ENCODE measurements at regions not wholly inside any gene's neighbourhood (a gene's known extent, or its start where the extent isn't known, plus 50 kb on each side); places are given as distances from the start of the nearest gene placed in this dataset.

DNA sequence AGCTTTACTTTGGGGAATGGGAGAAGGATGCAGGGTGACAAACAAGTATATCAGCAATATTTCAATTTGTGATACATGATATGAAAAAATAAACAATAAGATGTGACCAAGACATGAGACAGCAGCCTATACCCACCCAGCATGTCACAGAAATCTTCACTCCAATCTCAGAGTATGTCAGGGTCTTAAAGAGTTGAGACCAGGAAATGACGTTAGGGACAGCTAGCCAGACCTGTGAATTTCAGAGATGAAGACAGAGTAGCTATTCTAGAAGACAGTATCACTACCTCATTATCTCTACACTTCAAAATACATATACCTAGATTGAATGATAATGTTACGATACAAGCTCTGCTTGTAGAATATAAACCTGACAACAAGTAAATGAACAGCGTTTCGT, 282.8 kb downstream of the ZEB2 start:
- H3K36me3 ChIP-seq (ENCODE audit: control insufficient read depth in 2 of 2, insufficient read depth in 1 of 2, low read length in 2 of 2) = no peaks in the 10 kb centered on the region
- CTCF ChIA-PET = no interaction called here
- POLR2A ChIA-PET = no interaction called here
- TF ChIP-seq ZNF416 (tag by site-specific recombination; IDR thresholded peaks at IDR 0.05) = no peak
- no peak for TF ChIP-seq ZNF174 (tag by site-specific recombination; IDR thresholded peaks at IDR 0.05)
- no peak for TF ChIP-seq PRDM1 (tag by site-specific recombination; IDR thresholded peaks at IDR 0.05)
- TF ChIP-seq, protein P1, sequence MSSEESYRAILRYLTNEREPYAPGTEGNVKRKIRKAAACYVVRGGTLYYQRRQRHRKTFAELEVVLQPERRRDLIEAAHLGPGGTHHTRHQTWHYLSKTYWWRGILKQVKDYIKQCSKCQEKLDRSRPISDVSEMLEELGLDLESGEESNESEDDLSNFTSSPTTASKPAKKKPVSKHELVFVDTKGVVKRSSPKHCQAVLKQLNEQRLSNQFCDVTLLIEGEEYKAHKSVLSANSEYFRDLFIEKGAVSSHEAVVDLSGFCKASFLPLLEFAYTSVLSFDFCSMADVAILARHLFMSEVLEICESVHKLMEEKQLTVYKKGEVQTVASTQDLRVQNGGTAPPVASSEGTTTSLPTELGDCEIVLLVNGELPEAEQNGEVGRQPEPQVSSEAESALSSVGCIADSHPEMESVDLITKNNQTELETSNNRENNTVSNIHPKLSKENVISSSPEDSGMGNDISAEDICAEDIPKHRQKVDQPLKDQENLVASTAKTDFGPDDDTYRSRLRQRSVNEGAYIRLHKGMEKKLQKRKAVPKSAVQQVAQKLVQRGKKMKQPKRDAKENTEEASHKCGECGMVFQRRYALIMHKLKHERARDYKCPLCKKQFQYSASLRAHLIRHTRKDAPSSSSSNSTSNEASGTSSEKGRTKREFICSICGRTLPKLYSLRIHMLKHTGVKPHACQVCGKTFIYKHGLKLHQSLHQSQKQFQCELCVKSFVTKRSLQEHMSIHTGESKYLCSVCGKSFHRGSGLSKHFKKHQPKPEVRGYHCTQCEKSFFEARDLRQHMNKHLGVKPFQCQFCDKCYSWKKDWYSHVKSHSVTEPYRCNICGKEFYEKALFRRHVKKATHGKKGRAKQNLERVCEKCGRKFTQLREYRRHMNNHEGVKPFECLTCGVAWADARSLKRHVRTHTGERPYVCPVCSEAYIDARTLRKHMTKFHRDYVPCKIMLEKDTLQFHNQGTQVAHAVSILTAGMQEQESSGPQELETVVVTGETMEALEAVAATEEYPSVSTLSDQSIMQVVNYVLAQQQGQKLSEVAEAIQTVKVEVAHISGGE (tag by site-specific recombination; conservative IDR thresholded peaks at IDR 0.05; ENCODE audit: low read depth) = no peak
- TF ChIP-seq, protein P2, sequence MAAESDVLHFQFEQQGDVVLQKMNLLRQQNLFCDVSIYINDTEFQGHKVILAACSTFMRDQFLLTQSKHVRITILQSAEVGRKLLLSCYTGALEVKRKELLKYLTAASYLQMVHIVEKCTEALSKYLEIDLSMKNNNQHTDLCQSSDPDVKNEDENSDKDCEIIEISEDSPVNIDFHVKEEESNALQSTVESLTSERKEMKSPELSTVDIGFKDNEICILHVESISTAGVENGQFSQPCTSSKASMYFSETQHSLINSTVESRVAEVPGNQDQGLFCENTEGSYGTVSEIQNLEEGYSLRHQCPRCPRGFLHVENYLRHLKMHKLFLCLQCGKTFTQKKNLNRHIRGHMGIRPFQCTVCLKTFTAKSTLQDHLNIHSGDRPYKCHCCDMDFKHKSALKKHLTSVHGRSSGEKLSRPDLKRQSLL (tag by site-specific recombination; IDR thresholded peaks at IDR 0.05) = no peak
- no peak for TF ChIP-seq GLIS2 (tag by site-specific recombination; IDR thresholded peaks at IDR 0.05)
- no peak for TF ChIP-seq TCF7L2 (IDR thresholded peaks at IDR 0.05; ENCODE audit: borderline replicate concordance, low read depth, low read length)
- TF ChIP-seq, protein P3, sequence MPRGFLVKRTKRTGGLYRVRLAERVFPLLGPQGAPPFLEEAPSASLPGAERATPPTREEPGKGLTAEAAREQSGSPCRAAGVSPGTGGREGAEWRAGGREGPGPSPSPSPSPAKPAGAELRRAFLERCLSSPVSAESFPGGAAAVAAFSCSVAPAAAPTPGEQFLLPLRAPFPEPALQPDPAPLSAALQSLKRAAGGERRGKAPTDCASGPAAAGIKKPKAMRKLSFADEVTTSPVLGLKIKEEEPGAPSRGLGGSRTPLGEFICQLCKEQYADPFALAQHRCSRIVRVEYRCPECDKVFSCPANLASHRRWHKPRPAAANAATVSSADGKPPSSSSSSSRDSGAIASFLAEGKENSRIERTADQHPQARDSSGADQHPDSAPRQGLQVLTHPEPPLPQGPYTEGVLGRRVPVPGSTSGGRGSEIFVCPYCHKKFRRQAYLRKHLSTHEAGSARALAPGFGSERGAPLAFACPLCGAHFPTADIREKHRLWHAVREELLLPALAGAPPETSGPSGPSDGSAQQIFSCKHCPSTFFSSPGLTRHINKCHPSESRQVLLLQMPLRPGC (tag by site-specific recombination; IDR thresholded peaks at IDR 0.05) = no peak
- no peak for TF ChIP-seq SP2 (tag by site-specific recombination; IDR thresholded peaks at IDR 0.05)
- no peak for TF ChIP-seq ZNF701 (tag by site-specific recombination; IDR thresholded peaks at IDR 0.05)
- no peak for TF ChIP-seq ZNF354C (tag by site-specific recombination; IDR thresholded peaks at IDR 0.05; ENCODE audit: borderline replicate concordance, low read depth)
- H3K4me3 ChIP-seq (ENCODE audit: low read depth, low read length) = no peak overlapping the region
- H3K27ac ChIP-seq (ENCODE audit: extremely low read depth, low read depth, low read length) = no peak overlapping the region
- H3K4me1 ChIP-seq (ENCODE audit: control insufficient read depth, insufficient read depth, low read length) = no peaks in the 10 kb centered on the region
- no peaks in the 10 kb centered on the region for H3K9me3 ChIP-seq (ENCODE audit: control insufficient read depth, insufficient read depth, low read depth, low read length)

DNA sequence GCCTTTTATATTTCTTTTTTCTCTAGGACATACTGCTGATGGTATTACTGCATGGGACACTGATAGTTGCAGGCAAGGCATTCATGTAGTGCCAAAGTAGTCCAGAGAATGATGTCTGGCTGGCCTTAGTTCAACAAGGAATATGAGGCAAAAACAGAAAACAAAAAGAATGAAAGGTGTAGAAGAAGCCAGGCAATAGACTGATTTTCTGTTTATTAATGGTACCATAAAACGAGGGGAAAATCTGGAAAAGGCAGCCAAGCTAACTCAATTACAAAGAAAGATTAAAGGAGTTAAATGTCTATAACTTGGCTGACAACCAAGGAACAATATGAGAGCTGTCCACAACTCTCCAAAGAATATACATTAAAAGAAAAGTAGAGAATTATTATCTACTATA, 284.9 kb downstream of the ZEB2 start:
- no peaks in the 10 kb centered on the region for H3K9me3 ChIP-seq (ENCODE audit: control insufficient read depth, insufficient read depth, low read depth, low read length)
- H3K36me3 ChIP-seq (ENCODE audit: control insufficient read depth in 2 of 2, insufficient read depth in 1 of 2, low read length in 2 of 2) = no peaks in the 10 kb centered on the region
- no peak for TF ChIP-seq ZNF529 (tag by site-specific recombination; IDR thresholded peaks at IDR 0.05; ENCODE audit: insufficient replicate concordance)
- no peak for TF ChIP-seq SETDB1 (IDR thresholded peaks at IDR 0.05; ENCODE audit: insufficient read length, low read length)
- TF ChIP-seq ZBTB1 (tag by site-specific recombination; IDR thresholded peaks at IDR 0.05) = no peak
- no peak for TF ChIP-seq ZNF292 (tag by site-specific recombination; IDR thresholded peaks at IDR 0.05; ENCODE audit: borderline replicate concordance, low read depth)
- TF ChIP-seq ZNF133 (tag by site-specific recombination; IDR thresholded peaks at IDR 0.05) = no peak
- TF ChIP-seq ZNF585B (tag by site-specific recombination; IDR thresholded peaks at IDR 0.05) = no peak
- H3K4me1 ChIP-seq (ENCODE audit: control insufficient read depth, insufficient read depth, low read length) = no peaks in the 10 kb centered on the region
- CTCF ChIA-PET = no interaction called here
- H3K4me3 ChIP-seq (ENCODE audit: low read depth, low read length) = no peak overlapping the region
- no peak overlapping the region for H3K27ac ChIP-seq (ENCODE audit: extremely low read depth, low read depth, low read length)
- POLR2A ChIA-PET = no interaction called here

DNA sequence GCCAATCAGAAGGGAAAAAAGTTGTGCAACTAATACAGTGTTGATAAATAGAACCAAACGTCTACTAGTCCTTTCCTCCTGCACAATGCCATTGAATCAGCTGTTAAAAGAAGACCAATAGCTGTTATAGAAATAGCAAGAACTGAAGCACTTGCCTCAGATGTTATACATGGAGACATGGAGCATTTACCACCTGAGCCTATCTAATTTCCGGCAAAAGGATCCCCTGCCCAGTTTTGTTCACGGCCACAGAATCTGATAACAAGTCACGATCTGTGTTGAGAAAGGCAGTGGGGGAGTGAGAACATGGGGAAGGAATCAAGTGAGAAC, 285.4 kb downstream of the ZEB2 start:
- Histone ChIP-seq H3K4me1 (ENCODE audit: control insufficient read depth, insufficient read depth, low read length) (no peaks in the 10 kb centered on the region), H3K27ac (ENCODE audit: extremely low read depth, low read depth, low read length) (no peak overlapping the region), H3K36me3 (ENCODE audit: control insufficient read depth in 2 of 2, insufficient read depth in 1 of 2, low read length in 2 of 2) (no peaks in the 10 kb centered on the region), H3K4me3 (ENCODE audit: low read depth, low read length) (no peak overlapping the region), H3K9me3 (ENCODE audit: control insufficient read depth, insufficient read depth, low read depth, low read length) (no peaks in the 10 kb centered on the region)
- no peak for TF ChIP-seq ZNF157 (tag by site-specific recombination; IDR thresholded peaks at IDR 0.05)
- no peak for TF ChIP-seq ZNF529 (tag by site-specific recombination; IDR thresholded peaks at IDR 0.05; ENCODE audit: insufficient replicate concordance)
- TF ChIP-seq, protein P4, sequence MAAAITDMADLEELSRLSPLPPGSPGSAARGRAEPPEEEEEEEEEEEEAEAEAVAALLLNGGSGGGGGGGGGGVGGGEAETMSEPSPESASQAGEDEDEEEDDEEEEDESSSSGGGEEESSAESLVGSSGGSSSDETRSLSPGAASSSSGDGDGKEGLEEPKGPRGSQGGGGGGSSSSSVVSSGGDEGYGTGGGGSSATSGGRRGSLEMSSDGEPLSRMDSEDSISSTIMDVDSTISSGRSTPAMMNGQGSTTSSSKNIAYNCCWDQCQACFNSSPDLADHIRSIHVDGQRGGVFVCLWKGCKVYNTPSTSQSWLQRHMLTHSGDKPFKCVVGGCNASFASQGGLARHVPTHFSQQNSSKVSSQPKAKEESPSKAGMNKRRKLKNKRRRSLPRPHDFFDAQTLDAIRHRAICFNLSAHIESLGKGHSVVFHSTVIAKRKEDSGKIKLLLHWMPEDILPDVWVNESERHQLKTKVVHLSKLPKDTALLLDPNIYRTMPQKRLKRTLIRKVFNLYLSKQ (tag by site-specific recombination; IDR thresholded peaks at IDR 0.05; ENCODE audit: borderline replicate concordance) = no peak
- TF ChIP-seq ZNF202 (tag by site-specific recombination; IDR thresholded peaks at IDR 0.05; ENCODE audit: borderline replicate concordance) = no peak
- no peak for TF ChIP-seq ZNF561 (tag by site-specific recombination; IDR thresholded peaks at IDR 0.05; ENCODE audit: borderline replicate concordance)
- no peak for TF ChIP-seq YY2 (tag by site-specific recombination; IDR thresholded peaks at IDR 0.05)
- no peak for TF ChIP-seq ZFP41 (tag by site-specific recombination; IDR thresholded peaks at IDR 0.05; ENCODE audit: borderline replicate concordance)
- no peak for TF ChIP-seq ZNF354C (tag by site-specific recombination; IDR thresholded peaks at IDR 0.05; ENCODE audit: borderline replicate concordance, low read depth)
- ChIA-PET POLR2A (no interaction called here), CTCF (no interaction called here)
